IMR-90 (cell line): ENCODE measurements at regions not wholly inside any gene's neighbourhood (a gene's known extent, or its start where the extent isn't known, plus 50 kb on each side); places are given as distances from the start of the nearest gene placed in this dataset.

Source experiments
- BHLHE40 ChIP-seq: fragments of 150-350 bp; IDR thresholded peaks from 2 replicates; pipeline ENCODE4 v1.6.1; 2016; ENCODE audit warnings: mild to moderate bottlenecking, low read depth, low read length
- POLR2A ChIP-seq: IDR thresholded peaks from 2 replicates; pipeline ENCODE4 v1.6.1; 2012; ENCODE audit warnings: mild to moderate bottlenecking, low read depth, low read length
- RAD21 ChIP-seq: IDR thresholded peaks from 2 replicates; pipeline ENCODE4 v1.6.1; 2012; ENCODE audit warnings: low read length, improper control_type of control experiment
- SMC3 ChIP-seq: fragments of 150-350 bp; IDR thresholded peaks from 2 replicates; pipeline ENCODE4 v1.6.1; 2016; ENCODE audit warnings: low read depth, mild to moderate bottlenecking, antibody characterized with exemption, low read length, moderate library complexity
- TF ChIP-seq, protein P1 (sequence below): conservative IDR thresholded peaks from 2 replicates; pipeline ENCODE4 v1.5.1; 2012; ENCODE audit warnings: mild to moderate bottlenecking, low read depth, low read length, improper control_type of control experiment
- TF ChIP-seq, protein P2 (sequence below): fragments of 150-350 bp; IDR thresholded peaks from 2 replicates; pipeline ENCODE4 v1.6.1; 2017; ENCODE audit warnings: mild to moderate bottlenecking, antibody characterized with exemption, low read length, low read depth

DNA sequence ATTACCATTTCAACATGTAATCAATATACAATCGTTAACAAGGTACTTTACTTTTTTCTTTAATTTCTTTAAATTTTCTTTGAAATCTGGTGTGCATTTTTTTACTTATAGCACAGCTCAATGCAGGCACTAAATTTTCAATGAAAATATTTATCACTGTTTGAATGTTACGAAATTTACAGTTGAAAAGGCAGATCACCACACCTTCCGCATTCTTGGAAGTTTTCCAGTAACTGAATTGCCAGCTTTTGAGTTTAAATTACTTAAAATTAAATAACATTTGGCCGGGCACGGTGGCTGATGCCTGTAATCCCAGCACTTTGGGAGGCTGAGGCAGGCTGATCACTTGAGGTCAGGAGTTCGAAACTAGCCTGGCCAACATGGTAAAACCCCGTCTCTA, 309.9 kb downstream of the BMP7 start:
- no peak for TF ChIP-seq POLR2A
- TF ChIP-seq, protein P1, sequence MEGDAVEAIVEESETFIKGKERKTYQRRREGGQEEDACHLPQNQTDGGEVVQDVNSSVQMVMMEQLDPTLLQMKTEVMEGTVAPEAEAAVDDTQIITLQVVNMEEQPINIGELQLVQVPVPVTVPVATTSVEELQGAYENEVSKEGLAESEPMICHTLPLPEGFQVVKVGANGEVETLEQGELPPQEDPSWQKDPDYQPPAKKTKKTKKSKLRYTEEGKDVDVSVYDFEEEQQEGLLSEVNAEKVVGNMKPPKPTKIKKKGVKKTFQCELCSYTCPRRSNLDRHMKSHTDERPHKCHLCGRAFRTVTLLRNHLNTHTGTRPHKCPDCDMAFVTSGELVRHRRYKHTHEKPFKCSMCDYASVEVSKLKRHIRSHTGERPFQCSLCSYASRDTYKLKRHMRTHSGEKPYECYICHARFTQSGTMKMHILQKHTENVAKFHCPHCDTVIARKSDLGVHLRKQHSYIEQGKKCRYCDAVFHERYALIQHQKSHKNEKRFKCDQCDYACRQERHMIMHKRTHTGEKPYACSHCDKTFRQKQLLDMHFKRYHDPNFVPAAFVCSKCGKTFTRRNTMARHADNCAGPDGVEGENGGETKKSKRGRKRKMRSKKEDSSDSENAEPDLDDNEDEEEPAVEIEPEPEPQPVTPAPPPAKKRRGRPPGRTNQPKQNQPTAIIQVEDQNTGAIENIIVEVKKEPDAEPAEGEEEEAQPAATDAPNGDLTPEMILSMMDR, result no peak
- no peak for TF ChIP-seq BHLHE40
- TF ChIP-seq, protein P2, sequence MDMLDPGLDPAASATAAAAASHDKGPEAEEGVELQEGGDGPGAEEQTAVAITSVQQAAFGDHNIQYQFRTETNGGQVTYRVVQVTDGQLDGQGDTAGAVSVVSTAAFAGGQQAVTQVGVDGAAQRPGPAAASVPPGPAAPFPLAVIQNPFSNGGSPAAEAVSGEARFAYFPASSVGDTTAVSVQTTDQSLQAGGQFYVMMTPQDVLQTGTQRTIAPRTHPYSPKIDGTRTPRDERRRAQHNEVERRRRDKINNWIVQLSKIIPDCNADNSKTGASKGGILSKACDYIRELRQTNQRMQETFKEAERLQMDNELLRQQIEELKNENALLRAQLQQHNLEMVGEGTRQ, result no peak
- TF ChIP-seq SMC3, result no peak
- no peak for TF ChIP-seq RAD21
